NCI-H2227 (cell line): ENCODE measurements at regions not wholly inside any gene's neighbourhood (a gene's known extent, or its start where the extent isn't known, plus 50 kb on each side); places are given as distances from the start of the nearest gene placed in this dataset.

Source experiments
- DNase-seq: peaks from one replicate; lab custom pipeline; 2025; ENCODE audit not compliant: unreplicated experiment; lab: John Stamatoyannopoulos, UW

DNA sequence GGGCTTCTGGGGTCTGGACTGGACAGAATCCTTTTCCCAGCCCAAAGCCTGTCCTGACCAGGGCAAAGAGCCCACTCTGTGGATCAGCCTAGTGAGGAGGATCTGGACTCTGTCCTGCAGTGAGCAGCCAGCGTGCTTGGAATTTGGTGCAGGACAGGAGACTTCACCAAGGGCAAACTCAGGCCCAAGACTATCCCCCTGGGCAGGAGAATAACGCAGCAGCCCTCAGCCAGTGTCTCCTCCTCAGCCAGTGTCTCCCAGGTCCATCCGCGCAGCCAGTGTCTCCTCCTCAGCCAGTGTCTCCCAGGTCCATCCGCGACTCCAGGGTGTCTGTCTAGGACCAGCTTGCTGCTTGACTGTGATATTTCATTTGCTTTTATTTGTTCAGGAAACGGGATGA is 1334.0 kb downstream of the TBC1D22A start:
- DNase-seq: no peak

DNA sequence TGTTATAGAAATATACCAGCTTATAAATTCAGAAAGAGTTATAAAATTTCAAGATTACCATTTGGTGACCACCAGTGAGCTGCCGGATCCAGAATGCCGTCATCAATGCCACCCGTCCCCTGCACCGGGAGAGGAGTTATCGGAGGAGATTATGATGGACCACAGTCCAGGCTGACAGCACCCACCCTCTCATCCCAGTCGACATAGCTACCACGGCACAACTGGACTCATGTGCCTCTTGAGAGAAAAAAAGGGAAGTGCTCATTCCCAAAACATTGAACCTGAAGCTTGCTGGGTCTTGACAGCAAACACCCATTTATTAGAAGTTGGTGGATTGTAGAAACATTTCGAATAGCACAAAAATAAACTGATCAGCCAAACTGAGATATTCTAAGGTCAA is 1331.5 kb downstream of the TBC1D22A start:
- DNase-seq: no peak

DNA sequence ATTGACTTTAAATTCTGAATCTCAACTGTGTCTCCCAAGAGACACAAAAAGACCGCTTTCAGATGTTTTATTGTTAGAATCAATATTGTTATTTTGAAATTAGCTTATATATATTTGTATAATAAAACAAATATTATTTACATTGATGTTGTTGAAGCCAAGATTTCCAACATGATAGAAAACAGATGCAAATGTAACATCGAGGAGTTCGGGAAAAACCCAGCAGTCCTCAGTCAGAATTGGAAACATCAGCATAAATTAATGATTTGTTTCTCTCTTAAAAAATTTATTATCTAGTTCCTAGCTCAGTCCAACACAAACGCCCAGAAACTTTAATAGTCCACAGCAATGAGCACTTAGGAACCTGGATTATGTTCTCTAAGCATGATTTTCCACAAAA is 1330.4 kb downstream of the TBC1D22A start:
- no peak for DNase-seq

DNA sequence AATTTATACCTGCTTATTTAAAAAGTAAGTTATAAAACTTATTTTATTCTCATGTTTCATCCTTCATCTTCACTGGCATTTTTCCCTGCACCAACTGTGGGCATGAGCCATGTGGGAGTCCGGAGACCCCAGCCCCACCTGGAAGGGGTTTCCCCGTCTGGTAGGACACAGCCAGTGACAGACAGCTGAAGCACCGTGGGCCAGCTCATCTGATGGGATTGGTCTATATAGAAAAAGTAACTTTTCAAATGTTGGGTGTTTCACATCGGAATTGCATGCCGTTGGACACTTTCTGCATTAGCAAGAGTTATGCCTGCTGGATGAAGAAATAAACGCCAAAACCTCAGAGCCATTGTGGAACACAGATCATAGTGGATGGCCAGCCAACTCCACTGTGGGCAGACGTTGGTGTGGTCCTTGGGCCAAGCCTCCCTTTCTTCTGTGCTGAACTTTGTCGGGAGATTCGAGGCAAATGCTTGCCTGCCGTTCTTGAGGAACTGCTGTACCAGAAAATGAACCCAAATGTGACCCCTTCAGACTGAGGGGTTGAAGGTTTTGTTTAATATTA is 1329.3 kb downstream of the TBC1D22A start:
- DNase-seq: no peak

DNA sequence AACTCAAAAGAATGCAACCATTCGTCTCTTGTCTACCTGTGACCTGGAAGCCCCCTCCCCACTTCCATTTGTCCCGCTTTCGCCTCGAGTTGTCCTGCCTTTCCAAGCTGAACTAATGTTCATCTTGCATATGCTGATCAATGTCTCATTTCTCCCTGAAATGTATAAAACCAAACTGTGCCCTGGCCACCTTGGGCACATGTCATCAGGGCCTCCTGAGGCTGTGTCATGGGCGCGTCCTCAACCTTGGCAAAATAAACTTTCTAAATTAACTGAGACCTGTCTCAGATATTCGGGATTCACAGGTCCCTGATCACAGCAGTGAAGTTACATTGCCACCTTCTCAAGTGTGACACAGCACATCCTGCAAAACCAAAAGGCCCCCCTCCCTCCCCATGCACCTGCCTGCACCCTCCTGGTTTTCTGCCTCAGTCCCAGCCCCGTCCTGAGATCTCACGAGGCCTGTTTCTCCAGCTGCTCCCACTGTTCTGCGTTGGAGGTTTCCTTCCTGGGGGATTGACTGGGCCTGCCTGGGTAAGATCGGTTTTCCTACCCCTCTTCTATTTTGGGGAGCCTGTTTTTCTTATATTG is 1328.7 kb downstream of the TBC1D22A start:
- no peak for DNase-seq

DNA sequence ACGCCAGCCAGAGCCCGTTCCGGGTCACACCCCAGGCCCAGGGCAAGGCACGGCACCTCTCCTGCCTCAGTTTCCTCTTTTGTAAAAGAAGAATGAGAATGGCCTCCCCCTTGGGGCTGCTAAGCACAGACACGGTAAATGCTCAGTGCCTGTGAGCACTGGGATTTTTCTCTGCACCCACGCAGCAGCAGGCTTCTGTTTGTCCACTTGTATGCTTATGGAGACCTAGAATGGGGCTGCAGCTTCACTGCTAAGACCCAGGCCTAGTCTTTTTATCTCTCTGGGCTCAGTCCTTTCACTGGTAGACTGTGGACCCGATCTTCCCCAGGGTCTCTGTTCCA is 1327.9 kb downstream of the TBC1D22A start:
- no peak for DNase-seq

DNA sequence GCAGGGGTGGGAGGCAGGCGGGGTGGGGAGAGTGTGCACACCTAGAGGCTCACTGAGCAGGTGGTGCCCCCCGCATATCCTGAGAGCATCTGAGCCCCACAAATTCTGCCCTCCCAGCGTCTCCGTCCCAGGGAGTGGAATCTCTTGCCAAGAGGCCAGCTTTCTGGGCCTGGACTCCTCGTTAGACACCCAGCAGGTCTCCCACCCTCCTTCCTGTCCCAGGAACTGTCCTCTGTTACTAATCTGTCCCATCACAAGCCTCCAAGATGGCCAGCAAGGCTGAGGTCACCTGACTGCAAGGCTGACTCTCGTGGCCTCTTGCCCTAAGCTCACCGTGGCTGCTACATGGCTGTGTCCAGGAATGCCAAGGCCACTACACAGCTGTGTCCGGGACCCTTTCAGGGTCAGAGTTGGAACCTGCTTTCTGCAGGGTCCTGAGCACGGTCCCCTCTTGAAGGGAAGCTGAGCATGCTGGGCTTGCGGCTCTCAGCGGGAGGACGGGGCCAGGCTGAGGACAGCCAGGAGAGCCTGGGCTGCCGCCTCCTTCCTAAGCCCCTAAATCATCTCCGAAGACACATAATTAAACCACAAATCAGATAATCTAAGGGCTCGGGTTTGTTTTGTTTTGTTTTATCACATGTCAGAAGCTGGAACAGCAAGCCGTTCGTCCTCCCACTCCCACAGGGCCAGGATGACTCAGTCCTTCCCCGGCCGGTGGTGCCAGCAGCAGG is 1327.3 kb downstream of the TBC1D22A start:
- no peak for DNase-seq

DNA sequence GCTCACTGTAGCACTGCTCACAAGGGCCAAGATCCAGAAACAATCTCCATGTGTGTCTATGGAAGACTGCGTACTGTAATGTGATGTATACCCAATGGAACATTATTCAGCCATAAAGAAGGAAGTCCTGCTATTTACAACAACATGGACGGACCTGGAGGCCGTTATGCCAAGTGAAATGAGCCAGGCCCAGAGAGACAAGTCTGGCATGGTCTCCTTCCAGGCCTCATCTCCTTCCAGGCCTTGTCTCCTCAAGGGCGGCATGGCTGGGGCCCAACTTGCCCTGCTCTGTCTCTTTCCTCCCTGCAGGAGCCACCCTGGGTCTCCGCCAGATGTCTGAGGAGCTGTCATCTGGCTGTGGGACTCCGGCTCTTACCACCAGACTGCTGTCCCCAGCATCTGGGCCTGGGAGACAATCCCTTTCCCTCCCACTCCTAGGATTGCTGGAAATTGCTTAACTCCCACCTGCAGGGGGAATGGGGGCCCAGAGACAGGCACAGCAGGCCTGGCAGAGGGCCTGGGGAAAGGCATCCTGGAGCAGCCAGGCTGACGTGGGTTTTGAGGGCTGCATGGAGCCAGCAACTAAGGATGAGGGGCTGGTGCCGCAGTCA is 1326.6 kb downstream of the TBC1D22A start:
- no peak for DNase-seq

DNA sequence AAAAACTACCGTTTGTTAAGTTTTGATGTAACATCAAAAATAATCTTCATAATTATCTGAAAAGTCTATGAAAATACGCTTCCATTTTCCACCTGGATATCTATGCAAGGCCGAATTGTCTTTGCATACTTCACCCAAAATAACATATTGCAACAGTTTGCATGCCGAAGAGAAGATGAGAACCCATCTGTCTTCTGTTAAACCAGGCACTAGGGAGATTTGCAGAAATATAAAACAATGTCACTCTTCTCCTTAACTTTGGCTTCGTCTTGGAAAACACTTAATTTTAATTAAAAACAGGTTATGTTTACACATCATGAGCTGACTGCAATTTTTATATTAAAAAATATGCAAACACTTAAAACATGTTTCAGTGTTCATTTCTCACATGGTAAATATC is 1325.8 kb downstream of the TBC1D22A start:
- DNase-seq: no peak

DNA sequence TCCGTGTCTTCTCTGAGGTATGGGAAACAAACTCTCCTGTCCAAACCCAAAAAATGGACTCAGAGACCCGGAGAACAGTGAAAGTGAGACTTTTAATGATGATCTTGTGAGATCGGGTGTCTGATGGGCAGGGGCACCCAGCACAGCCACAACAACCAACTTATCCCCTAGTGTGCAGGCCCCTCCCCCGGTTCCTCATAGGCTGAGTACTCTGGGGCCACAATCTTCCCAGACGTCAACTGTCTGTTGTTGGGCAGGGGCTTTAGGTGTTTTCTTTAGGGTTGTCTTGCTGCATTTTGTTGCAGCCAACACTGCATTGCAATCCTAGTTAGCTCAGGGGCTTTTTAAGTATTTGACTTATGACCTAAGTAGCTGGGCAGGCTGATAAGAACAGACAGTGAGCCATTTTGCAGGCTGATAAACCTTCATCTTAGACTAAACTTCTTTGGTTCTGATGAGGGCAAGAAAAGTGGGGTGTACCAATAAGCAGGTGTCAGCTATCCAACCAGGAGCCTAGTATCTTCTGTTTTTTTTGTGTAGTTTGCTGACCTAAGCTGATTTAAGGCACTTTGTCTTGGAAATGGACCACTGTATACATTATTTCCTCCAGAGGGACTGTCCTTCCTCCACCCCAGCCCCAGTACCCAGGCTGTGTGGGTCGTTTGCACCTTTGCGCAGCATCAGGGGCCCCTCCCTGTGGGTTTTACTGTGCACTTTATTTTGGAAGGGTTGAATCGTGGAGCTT is 1323.6 kb downstream of the TBC1D22A start:
- no peak for DNase-seq

DNA sequence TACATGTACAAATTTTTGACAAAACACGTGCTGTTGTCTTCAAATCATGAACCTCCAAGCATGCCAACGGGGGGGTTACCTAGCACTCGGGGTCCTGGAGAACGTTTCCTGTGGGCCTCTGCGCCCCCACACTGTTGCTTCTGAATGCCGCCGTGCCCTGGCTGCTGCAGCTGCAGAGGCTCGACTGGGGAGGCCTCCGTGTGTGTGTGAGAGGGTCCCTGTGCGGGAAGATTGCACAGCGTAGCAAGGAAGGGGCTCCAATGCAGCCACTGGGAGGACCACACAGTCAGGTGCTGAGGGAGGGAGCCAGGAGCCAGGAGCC is 1322.2 kb downstream of the TBC1D22A start:
- no peak for DNase-seq

DNA sequence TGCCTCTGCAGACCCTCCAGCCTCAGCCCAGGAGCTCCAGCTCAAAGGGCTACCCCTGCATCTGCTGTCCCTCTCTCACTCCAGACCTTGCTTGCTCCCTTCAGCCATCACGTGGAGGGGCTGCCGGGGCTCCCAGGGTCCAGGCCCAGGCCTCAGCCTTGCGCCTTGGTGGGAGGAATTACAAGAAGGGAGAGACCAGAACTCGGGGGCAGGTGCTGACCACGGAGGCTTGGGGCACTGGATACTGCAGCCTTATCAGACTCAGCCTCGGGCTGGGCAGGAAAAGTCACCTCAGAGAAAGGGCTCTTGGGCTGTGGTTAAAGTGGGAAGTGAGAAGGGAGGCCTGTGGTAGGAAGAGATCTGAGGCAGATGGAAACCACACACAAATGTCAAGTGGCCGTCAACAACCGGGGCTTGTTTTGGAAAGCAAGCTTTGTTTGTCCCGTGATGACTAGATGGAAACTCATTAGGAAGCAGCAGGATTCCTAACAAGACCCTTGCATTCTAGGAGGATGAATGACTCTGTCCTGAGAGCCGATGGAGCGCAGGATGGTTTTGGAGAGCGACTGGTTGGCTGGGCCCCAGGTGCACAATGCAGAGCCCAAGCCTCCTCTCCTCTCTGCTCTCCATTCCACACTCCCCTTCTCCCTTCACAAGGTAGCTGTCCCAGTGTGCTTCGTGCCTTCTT is 1321.7 kb downstream of the TBC1D22A start:
- DNase-seq: no peak

DNA sequence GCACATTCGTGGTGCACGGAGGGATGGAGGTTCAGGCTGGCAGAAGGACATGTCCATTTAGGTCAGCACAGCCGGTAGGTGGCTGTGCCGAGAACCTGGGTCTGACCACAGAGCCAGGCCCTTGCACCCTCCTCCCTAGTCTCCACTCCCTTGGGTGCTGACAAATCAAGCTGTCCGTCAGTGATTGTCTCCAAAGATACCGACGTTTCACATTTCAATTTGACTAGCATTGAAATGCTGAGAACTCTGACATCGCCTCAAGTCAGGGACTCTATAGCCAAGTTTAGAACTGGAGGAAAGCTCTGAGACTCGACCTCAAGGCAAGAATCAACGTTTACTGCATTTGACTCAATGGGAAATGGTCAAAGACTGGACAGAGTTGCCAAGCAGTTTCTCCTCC is 1321.1 kb downstream of the TBC1D22A start:
- DNase-seq: no peak

DNA sequence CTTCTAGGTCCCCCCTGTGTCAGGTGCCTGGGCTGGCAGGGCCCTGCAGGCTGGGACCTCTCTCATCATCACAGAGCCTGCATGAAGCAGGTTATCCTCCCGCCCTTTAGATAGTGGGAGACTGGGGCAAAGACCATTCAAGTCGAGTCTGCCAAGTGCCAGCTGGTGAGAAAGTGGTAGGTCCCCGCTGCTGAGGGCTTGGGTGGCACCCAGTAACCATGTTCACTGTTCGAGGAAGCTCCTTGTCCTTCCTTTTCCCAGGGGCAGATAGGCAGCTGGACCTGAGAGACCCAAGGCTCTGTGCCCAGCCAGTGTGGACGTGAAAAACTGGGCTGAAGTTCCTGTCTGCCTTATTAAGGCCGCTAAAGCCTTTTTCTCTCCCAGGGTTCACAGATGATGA is 1319.8 kb downstream of the TBC1D22A start:
- DNase-seq: no peak

DNA sequence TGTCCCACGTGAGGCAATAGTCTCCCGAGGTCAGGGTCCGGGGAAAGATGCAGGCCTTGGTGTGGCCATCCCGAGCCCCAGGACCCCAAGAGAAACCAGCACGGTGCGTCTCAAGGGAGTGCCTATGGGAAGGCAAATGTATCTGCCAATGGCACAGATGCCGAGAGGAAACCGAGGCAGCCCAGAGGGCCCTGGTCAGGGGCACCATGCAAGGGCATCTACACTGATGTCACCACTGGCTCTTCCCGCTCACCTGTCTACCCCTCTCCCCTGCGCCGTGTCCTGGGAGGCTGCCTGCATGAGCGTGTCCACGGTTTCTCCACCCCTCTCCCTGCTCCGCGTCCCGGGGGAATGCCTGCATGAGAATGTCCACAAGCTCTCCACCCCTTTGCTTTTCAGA is 1318.8 kb downstream of the TBC1D22A start:
- DNase-seq: no peak

DNA sequence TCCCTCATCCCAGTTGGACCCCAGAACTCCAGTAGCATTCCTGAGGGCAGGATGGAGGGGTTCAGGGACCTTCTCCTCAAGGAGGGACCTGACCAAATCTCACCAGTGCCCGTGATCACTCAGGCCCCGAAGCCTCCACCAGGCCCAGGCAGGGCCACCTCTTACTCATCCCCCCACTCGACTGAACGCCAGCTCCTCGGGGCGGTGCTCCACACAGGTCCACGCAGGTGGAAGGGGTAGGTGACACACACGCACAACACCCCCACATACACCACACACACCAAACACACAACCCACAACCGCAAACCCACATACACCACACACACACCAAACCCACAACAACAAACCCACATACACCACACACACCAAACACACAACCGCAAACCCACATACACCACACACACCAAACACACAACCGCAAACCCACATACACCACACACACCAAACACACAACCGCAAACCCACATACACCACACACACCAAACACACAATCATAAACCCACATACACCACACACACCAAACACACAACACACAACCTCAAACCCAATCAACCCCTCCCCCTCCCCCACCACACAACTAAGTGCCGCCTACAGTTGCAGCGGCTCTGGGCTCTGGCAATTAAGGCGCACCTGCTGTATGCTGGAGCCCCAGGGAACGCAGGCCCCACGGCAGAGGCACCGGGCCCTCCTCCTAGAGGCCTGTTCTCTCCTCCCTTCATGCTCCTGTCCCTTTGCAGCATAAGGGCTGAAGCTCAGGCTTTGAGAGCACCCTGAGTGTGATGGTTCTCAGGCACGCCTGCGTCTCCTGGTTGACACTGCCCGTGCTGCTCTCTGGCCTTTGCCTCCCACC is 1318.1 kb downstream of the TBC1D22A start:
- no peak for DNase-seq

DNA sequence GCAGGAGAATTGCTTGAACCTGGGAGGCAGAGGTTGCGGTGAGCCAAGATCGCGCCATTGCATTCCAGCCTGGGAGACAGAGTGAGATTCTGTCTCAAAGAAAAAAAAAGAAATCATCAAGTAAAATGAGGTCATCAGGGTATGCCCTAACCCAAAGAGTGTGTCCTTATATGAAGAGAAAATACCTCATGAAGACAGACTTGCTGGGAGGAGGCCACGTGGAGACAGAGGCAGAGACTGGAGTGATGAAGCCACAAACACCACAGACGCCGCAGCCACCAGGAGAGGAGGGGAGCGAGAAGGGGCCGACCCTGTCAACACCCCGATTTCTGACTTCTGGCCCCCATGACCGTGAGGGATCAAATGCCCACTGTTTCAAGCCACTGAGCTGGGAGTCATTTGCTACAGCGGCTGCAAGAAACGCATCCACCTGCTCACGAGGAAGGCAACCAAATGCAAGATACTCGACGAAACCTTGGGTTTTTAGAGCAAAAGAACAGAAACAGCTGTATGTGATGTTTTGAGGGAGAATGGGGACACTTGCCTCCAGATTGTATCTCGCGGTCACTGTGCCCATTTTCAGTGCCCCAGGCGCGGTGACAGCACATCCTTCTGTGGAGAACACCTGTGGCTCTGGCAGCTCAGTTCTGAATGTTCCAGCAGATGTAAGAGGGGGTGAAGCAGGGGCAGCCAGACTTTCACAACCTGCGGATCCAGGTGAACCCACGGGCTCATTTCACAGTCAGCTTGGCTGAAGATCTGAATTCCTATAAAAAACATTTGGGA is 1317.2 kb downstream of the TBC1D22A start:
- no peak for DNase-seq

DNA sequence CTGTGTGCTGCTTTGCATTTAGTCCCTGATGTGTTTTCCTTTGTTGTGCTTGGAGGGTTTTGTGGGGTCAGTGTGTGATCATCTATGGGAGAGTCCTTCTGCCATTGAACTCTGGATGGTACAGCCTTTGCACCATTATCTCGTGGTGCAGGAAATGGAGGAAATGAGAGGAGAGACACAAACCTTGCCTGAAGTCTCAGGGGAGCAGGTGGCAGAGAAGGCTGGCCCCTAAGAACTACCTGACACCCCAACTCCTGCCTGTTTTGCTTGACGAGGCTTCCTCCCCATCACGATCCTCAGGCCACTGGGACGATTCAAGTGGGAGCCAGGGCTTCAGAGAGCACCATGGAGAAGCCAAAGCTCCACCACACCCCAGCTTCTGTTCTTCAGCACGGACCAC is 1316.4 kb downstream of the TBC1D22A start:
- DNase-seq: no peak

DNA sequence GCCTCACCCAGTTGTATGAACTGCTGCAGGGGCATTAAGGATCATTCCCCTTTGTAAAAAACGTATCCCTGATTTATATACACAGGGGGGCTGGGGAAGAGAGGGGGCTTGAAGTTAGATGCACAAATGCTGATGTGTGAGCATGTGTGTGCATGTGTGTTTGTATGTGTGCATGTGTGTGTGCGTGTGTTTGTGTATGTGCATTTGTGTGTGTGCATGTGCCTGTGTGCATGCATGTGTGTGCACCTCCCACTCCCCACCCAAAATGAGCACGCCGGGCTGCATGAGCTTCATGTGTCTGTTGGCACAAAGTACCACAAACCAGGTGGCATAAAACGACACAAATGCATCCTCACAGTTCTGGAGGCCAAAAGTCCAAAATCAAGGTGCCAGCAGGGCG is 1315.2 kb downstream of the TBC1D22A start:
- DNase-seq: no peak

DNA sequence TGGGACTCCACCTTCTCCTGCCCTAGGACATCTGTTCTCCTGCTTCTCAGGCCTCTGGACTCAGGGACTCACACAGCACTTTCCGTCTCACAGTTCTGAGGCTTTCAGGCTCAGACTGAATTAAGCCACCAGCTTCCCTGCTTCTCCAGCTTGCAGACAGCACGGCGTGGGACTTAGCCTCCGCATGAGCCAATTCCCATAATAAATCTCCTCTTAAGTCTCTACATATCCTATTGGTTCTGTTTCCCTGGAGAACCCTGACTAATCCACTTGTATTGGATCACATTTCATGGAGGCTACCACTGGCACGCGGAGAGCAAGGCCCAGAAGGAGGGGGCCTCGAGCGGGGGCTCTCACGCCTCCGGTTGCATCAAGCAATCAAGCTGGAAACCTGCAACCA is 1313.6 kb downstream of the TBC1D22A start:
- no peak for DNase-seq
